Cardiac fibroblast (primary cell): ENCODE measurements at regions not wholly inside any gene's neighbourhood (a gene's known extent, or its start where the extent isn't known, plus 50 kb on each side); places are given as distances from the start of the nearest gene placed in this dataset.

Experiments
- DNase-seq, 2 donors: peaks; one replicate each; pipeline versions ENCODE4 v3.0.0 to v3.0.0-alpha.2; 2010; ENCODE audit warnings: low read depth in 2 of 2
- H3K4me3 ChIP-seq, 2 donors: replicated peaks in 1 of 2; 1 replicate in 1 of 2; 2 replicates in 1 of 2; pipeline ENCODE4 v1.5.1; 2011; ENCODE audit warnings: low read depth in 2 of 2, low read length in 2 of 2, mild to moderate bottlenecking in 2 of 2, moderate library complexity in 1 of 2
- TF ChIP-seq, protein P1 (sequence below): IDR thresholded peaks from one replicate; pipeline ENCODE4 v1.5.1; 2011; ENCODE audit warnings: low read depth, mild to moderate bottlenecking, low read length, inconsistent platforms

DNA sequence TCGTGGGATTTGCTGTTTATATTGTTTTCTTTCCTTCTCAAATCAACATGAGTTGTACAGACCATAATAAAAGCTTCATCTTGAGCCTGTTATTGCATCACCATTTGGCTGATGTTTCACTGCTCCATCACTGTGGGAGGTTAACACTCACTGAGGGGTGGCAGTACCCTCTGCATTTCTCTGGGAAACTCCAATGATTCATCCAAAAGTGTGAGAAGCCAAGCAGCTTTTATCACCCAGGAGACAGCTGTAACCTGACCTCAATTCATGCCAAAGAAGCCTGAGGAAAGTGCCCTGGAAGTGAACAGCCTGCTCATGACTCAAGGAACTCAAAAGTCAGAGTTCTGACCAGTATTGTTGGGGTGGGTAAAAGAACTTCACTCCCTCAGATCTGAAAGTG lies 84.1 kb downstream of the GPR88 start:
- H3K4me3 ChIP-seq: no peak overlapping the region
- peak; percentile 97 to 99 for DNase-seq

DNA sequence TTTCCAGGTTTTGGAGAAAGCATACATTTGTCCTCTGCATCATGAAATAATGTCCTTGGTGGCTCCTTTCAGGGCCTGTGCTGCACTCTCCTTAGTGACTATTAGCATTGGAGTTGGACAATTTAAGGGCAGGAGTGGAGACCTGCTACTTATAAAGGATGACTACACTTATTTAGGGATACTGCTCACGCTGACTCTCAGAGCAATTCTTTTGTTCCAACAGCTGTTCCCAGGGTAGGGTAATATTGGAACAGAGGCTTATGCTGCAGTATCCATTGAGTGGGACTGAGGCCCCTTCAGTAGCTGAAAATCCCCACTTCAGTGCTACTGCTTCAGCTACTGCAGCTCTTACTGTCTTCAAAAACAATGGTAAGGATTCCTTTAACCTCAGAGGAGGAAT lies 84.6 kb downstream of the GPR88 start:
- TF ChIP-seq, protein P1, sequence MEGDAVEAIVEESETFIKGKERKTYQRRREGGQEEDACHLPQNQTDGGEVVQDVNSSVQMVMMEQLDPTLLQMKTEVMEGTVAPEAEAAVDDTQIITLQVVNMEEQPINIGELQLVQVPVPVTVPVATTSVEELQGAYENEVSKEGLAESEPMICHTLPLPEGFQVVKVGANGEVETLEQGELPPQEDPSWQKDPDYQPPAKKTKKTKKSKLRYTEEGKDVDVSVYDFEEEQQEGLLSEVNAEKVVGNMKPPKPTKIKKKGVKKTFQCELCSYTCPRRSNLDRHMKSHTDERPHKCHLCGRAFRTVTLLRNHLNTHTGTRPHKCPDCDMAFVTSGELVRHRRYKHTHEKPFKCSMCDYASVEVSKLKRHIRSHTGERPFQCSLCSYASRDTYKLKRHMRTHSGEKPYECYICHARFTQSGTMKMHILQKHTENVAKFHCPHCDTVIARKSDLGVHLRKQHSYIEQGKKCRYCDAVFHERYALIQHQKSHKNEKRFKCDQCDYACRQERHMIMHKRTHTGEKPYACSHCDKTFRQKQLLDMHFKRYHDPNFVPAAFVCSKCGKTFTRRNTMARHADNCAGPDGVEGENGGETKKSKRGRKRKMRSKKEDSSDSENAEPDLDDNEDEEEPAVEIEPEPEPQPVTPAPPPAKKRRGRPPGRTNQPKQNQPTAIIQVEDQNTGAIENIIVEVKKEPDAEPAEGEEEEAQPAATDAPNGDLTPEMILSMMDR: no peak
- DNase-seq: no peak

More for the DNA sequence above, 84.1 kb downstream of the GPR88 start:
- TF ChIP-seq, protein P1: no peak

DNA sequence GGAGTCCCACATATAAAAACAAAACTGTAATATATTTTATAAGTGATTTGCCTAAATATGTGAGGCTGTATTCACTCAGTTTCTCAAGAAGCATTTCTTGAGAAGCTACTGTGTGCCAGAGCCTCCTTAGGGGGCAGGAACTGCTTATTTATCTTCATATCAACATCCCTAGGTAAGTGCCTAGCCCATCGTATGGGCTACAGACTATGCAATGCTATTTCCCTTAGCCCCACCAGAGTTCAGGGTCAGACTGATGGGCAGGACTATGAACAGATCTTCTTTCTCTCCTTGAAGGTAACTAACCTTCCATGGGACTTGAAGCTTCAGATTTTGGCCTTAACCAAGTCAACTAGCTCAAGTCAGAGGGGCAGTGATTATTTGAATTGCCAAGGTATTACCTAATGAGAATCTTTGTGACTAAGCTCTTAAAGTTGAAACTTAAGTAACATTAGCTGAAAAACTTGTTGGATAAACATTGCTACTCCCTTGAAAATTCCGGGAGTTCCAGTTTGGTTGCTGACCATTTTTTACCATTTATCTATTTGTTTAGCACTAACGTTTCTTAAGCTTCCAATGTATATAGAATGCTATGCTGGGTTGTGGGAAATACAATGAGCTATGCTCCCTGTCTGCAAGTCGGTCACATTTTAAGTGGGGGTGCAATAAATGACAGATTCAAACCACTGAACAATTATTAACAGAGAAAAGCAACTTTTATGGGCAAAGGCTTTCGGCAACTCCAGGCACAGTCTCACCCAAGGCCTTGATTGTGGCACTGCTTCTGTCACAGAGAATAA lies 85.2 kb downstream of the GPR88 start:
- DNase-seq: peak; percentile 64 to 90
- no peak overlapping the region for H3K4me3 ChIP-seq
- TF ChIP-seq, protein P1: no peak

More for the DNA sequence above, 84.6 kb downstream of the GPR88 start:
- H3K4me3 ChIP-seq: no peak overlapping the region

DNA sequence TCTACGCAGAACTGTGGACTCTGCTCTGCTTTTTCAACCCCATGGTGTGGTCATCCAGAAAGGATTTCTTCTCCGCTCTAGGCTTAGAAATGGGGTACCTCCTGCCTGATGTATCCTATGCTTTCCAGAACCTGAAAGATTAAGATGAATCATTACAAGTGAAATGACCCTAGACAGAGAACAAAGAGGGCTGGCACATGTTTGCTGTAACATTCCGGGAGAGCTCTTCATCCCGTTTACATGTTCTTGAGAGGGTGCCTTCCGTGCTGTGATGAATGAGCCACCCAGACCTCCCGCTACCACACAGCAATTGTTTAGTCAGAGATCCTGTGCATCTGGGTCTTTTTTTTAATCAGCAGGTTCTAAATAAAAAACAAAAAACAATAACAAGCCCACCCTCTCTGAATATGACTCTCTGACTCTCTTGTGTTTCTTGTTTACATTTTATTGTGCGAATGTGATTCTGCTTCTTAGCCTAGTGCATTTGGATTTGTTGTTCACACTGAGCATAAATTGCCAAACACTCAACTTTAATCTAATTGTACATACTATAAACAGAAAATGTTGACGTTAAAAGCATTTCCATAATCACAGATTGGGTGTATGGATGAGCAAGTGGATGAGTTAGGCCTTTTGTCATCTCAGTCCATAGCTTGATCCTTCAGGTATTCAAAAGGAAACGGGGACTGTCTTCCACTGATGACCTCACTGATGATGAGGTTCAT lies 87.1 kb downstream of the GPR88 start:
- DNase-seq: no peak
- no peak overlapping the region for H3K4me3 ChIP-seq
- TF ChIP-seq, protein P1: no peak

DNA sequence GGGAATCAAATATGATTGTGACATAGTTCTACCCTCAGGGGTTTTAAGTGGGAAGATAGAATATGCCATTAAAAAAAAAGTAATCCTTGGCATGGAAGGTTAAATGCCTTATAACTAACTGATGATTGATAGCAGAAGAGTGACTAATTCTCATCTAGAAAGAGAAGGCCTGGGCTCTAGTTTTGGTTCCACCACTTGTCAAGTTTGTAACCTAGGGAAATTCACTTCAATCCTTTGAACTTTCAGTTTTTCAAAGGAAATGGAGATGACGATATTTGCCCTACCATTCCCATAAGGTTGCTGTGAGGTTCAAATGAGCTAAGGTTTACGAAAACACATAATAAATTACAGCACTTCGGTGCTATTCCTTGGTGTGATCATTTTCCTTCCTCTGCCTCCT lies 88.5 kb downstream of the GPR88 start:
- no peak overlapping the region for H3K4me3 ChIP-seq
- TF ChIP-seq, protein P1: no peak
- no peak for DNase-seq

DNA sequence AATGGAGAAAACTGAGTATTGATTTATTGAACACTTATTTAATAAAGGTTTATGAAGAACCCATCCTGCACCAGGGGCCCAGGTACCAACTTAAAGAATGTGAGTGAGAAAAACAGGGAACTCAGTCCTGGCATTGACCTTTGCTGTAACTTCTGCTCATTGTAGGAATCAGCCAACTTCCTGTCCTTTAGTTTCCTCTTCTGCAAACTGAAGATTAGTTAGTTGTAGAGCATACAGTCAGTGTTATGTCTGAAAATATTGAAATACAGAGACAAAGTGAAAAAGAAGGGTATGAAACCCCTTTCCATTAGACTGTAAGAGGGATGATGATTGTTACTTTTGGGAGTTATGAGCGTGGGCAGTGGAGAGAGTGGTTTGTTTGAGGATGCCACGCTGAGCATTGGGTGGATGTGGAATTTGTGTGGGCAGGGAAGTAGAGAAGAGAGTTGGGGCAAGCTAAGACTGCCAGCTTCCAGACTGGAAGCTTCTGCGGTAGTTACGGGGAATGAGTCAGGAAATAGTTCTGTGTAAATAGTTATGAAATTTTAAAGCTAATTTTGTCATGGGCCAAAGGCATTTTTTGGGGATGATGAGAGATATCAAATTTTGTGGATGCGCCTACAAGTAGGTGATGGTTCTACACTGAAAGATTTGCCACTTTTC lies 89.2 kb downstream of the GPR88 start:
- DNase-seq: peak; percentile 81 to 90
- H3K4me3 ChIP-seq: no peak overlapping the region
- TF ChIP-seq, protein P1: no peak
